OCI-LY7 (cell line): ENCODE measurements at regions not wholly inside any gene's neighbourhood (a gene's known extent, or its start where the extent isn't known, plus 50 kb on each side); places are given as distances from the start of the nearest gene placed in this dataset.

Experiments
- EZH2phosphoT487 ChIP-seq: fragments of 200-600 bp; sonication (generic); IDR thresholded peaks from 2 replicates; pipeline ENCODE4 v1.6.1; 2018; ENCODE audit warnings: low read depth, borderline replicate concordance, mild to moderate bottlenecking, mixed run types, antibody characterized with exemption, low read length, moderate library complexity, mixed read lengths
- TF ChIP-seq, protein P1 (sequence below): fragments of 200-600 bp; sonication (generic); conservative IDR thresholded peaks from 2 replicates; pipeline ENCODE4 v1.5.1; 2014; ENCODE audit warnings: mild to moderate bottlenecking, antibody characterized with exemption, low read length, moderate library complexity, mixed read lengths

DNA sequence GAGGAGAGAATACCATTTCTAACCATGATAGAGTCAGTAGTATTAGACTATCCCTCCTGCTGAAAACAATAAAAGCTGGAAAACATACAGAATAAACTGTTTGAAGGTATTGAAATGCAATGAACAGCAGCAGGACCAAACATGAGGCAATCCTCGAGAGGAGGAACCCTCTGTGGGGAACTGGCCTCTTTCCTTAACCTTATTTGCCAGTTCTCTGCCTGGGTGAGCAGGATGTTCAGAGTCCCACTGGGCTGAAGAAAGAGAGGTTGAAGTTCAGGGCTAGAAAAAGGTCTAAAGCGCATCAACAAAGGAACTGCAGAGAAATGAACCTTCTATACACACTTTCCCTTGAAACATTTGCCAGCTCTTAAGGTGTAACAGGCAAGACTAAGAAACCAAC, 79.8 kb upstream of the FHL2 start:
- TF ChIP-seq, protein P1, sequence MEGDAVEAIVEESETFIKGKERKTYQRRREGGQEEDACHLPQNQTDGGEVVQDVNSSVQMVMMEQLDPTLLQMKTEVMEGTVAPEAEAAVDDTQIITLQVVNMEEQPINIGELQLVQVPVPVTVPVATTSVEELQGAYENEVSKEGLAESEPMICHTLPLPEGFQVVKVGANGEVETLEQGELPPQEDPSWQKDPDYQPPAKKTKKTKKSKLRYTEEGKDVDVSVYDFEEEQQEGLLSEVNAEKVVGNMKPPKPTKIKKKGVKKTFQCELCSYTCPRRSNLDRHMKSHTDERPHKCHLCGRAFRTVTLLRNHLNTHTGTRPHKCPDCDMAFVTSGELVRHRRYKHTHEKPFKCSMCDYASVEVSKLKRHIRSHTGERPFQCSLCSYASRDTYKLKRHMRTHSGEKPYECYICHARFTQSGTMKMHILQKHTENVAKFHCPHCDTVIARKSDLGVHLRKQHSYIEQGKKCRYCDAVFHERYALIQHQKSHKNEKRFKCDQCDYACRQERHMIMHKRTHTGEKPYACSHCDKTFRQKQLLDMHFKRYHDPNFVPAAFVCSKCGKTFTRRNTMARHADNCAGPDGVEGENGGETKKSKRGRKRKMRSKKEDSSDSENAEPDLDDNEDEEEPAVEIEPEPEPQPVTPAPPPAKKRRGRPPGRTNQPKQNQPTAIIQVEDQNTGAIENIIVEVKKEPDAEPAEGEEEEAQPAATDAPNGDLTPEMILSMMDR: no peak
- TF ChIP-seq EZH2phosphoT487: no peak
